ENCODE measurements at regions not wholly inside any gene's neighbourhood (a gene's known extent, or its start where the extent isn't known, plus 50 kb on each side); places are given as distances from the start of the nearest gene placed in this dataset.

GRCh38 chr15:81504170-81504905, 130.3 kb upstream of the TMC3 start:
- TF ChIP-seq CTCF (IDR thresholded peaks at IDR 0.05; ENCODE audit: low read depth, low read length) (no peak), POLR2A (IDR thresholded peaks at IDR 0.05; ENCODE audit: extremely low read depth, insufficient read length) (no peak), MAX (IDR thresholded peaks at IDR 0.05; ENCODE audit: low read depth, low read length) (no peak)

Measured in NB4 (cell line).